Mesenchymal stem cell (in vitro differentiated cells and primary cell): ENCODE measurements at regions not wholly inside any gene's neighbourhood (a gene's known extent, or its start where the extent isn't known, plus 50 kb on each side); places are given as distances from the start of the nearest gene placed in this dataset.

ENCODE experiments used
- DNase-seq: peaks from one replicate; pipeline ENCODE4 v3.0.0-alpha.2; 2013
- H2AFZ ChIP-seq: one replicate; pipeline ENCODE4 v1.6.1; 2013; ENCODE audit warnings: low read depth, mild to moderate bottlenecking, control low read depth, inconsistent platforms, low read length, moderate library complexity
- H2AK5ac ChIP-seq: 2 replicates; pipeline ENCODE4 v1.6.1; 2013; ENCODE audit warnings: low read length, moderate library complexity, mild to moderate bottlenecking, inconsistent platforms; ENCODE audit not compliant: severe bottlenecking
- H2BK120ac ChIP-seq: one replicate; pipeline ENCODE4 v1.6.1; 2013; ENCODE audit warnings: low read depth, mild to moderate bottlenecking, inconsistent platforms, low read length, moderate library complexity
- H2BK12ac ChIP-seq, 2 experiments: one replicate each; pipeline ENCODE4 v1.6.1; 2013; ENCODE audit warnings: inconsistent platforms in 2 of 2, low read length in 2 of 2, mild to moderate bottlenecking in 2 of 2, moderate library complexity in 2 of 2, control low read depth in 1 of 2
- H2BK15ac ChIP-seq: one replicate; pipeline ENCODE4 v1.6.1; 2013; ENCODE audit warnings: mild to moderate bottlenecking, low read depth, inconsistent platforms; ENCODE audit not compliant: poor library complexity, severe bottlenecking
- H2BK5ac ChIP-seq: 2 replicates; pipeline ENCODE4 v1.6.1; 2013; ENCODE audit warnings: low read depth, mild to moderate bottlenecking, low read length, control low read depth, inconsistent platforms; ENCODE audit not compliant: poor library complexity, severe bottlenecking
- H3K14ac ChIP-seq, 2 experiments: one replicate each; pipeline ENCODE4 v1.6.1; 2013; ENCODE audit warnings: inconsistent platforms in 2 of 2, low read length in 2 of 2, control low read depth in 1 of 2, mild to moderate bottlenecking in 1 of 2, moderate library complexity in 1 of 2
- H3K18ac ChIP-seq, 2 experiments: one replicate each; pipeline ENCODE4 v1.6.1; 2013; ENCODE audit warnings: inconsistent platforms in 2 of 2, low read length in 2 of 2, control low read depth in 1 of 2, low read depth in 1 of 2, mild to moderate bottlenecking in 1 of 2
- H3K23ac ChIP-seq, 2 experiments: one replicate each; pipeline ENCODE4 v1.6.1; 2013; ENCODE audit warnings: inconsistent platforms in 2 of 2, low read length in 2 of 2, mild to moderate bottlenecking in 2 of 2, moderate library complexity in 2 of 2, control low read depth in 1 of 2
- H3K27ac ChIP-seq: 2 replicates; pipeline ENCODE4 v1.5.1; 2013; ENCODE audit warnings: mild to moderate bottlenecking, moderate library complexity, low read length, control low read depth, inconsistent platforms; ENCODE audit not compliant: poor library complexity, severe bottlenecking
- H3K27me3 ChIP-seq, 2 experiments: 2 replicates each; pipeline versions ENCODE4 v1.6.1 to v1.7.0; 2013; ENCODE audit warnings: low read length in 2 of 2, mild to moderate bottlenecking in 2 of 2, moderate library complexity in 2 of 2, control low read depth in 1 of 2, inconsistent platforms in 1 of 2; ENCODE audit not compliant: control insufficient read depth in 1 of 2, insufficient read depth in 1 of 2
- H3K36me3 ChIP-seq, 2 experiments: 2 replicates each; pipeline versions ENCODE4 v1.6.1 to v1.7.0; 2013; ENCODE audit warnings: low read length in 2 of 2, control low read depth in 1 of 2, inconsistent platforms in 1 of 2, low read depth in 1 of 2, mild to moderate bottlenecking in 1 of 2; ENCODE audit not compliant: insufficient read depth in 2 of 2, control insufficient read depth in 1 of 2
- H3K4ac ChIP-seq, 2 experiments: one replicate each; pipeline ENCODE4 v1.6.1; 2013; ENCODE audit warnings: inconsistent platforms in 2 of 2, low read length in 2 of 2, mild to moderate bottlenecking in 2 of 2, moderate library complexity in 2 of 2, control low read depth in 1 of 2, low read depth in 1 of 2
- H3K4me1 ChIP-seq: 2 replicates; pipeline ENCODE4 v1.6.1; 2013; ENCODE audit warnings: low read depth, low read length, control low read depth; ENCODE audit not compliant: control insufficient read depth, insufficient read depth
- H3K4me2 ChIP-seq: 2 replicates; pipeline ENCODE4 v1.6.1; 2013; ENCODE audit warnings: low read length, mild to moderate bottlenecking, inconsistent platforms; ENCODE audit not compliant: poor library complexity, severe bottlenecking
- H3K4me3 ChIP-seq, 2 experiments: 2 replicates each; pipeline versions ENCODE4 v1.5.1 to v1.7.0; 2013; ENCODE audit warnings: low read length in 2 of 2, mild to moderate bottlenecking in 2 of 2, control low read depth in 1 of 2, low read depth in 1 of 2; ENCODE audit not compliant: insufficient read depth in 1 of 2
- H3K79me1 ChIP-seq: replicated peaks from 2 replicates; pipeline ENCODE4 v1.6.1; 2013; ENCODE audit warnings: mild to moderate bottlenecking, control low read depth, low read length, inconsistent platforms; ENCODE audit not compliant: poor library complexity, severe bottlenecking
- H3K9ac ChIP-seq: 2 replicates; pipeline ENCODE4 v1.7.0; 2013; ENCODE audit warnings: mild to moderate bottlenecking, low read length, moderate library complexity
- H3K9me3 ChIP-seq: 2 replicates; pipeline ENCODE4 v1.7.0; 2013; ENCODE audit warnings: mild to moderate bottlenecking, low read length; ENCODE audit not compliant: control insufficient read depth
- H4K8ac ChIP-seq: one replicate; pipeline ENCODE4 v1.6.1; 2013; ENCODE audit warnings: inconsistent platforms, mild to moderate bottlenecking, low read length, moderate library complexity
- H4K91ac ChIP-seq: one replicate; pipeline ENCODE4 v1.6.1; 2013; ENCODE audit warnings: mild to moderate bottlenecking, low read length, inconsistent platforms
- WGBS: methylation state at CpG from one replicate; pipeline ENCODE4 v1.1.7; 2013; ENCODE audit warnings: mixed read lengths; 5-methylcytosine and 5-hydroxymethylcytosine counted together

DNA sequence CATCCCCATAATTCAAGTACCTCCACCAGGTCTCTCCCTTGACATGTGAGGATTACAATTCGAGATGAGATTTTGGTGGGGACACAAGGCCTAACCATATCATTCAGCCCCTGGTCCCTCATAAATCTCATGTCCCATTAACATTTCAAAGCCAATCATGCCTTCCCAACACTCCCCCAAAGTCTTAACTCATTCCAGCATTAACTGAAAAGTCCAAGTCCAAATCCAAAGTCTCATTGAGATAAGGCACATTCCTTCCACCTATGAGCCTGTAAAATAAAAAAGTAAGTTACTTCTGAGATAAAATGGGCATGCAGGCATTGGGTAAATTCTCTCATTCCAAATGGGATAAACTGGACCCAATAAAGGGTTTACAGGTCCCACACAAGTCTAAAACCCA lies 849.7 kb downstream of the BCL11A start:
- H2AFZ ChIP-seq = no peak overlapping the region
- 38% methylated on average over 1 of the region's 1 CpG for WGBS
- no peak for DNase-seq

DNA sequence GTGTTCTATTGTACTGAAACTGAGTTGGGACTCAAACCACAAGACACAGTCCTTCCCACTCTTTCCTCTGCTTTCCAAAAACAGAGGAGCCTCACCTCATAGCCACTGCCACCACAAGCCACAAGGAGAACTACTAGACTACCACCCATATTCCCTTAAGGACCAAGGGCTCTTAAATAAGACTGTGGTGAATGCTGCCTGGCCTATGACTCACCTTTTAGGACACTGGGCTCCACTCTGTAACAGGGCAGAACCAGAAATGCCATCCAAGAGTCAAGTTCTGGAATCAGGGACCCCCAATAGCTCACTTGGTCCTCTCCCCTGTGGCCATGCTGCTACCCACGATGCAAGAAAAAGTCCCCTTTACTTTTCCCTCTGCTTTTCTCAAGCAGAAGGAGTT lies 851.4 kb downstream of the BCL11A start:
- no peak overlapping the region for H3K14ac ChIP-seq
- H2BK120ac ChIP-seq = no peak overlapping the region
- H3K9me3 ChIP-seq = no peaks in the 10 kb centered on the region
- no peak overlapping the region for H2AK5ac ChIP-seq
- H3K27me3 ChIP-seq = no peaks in the 10 kb centered on the region
- H3K9ac ChIP-seq = no peak overlapping the region
- H4K91ac ChIP-seq = no peak overlapping the region
- no peak overlapping the region for H2BK15ac ChIP-seq
- no peak overlapping the region for H3K23ac ChIP-seq
- H2BK12ac ChIP-seq = no peak overlapping the region
- H2BK5ac ChIP-seq = no peak overlapping the region
- H3K4me3 ChIP-seq = no peak overlapping the region
- H2AFZ ChIP-seq = no peak overlapping the region
- H4K8ac ChIP-seq = no peak overlapping the region
- WGBS = 55% methylated on average over 1 of the region's 1 CpG
- H3K4ac ChIP-seq = no peak overlapping the region
- H3K27ac ChIP-seq = no peak overlapping the region
- H3K18ac ChIP-seq = no peak overlapping the region
- H3K36me3 ChIP-seq = no peaks in the 10 kb centered on the region
- H3K4me2 ChIP-seq = no peak overlapping the region
- H3K4me1 ChIP-seq = no peaks in the 10 kb centered on the region
- no peaks in the 10 kb centered on the region for H3K79me1 ChIP-seq
- DNase-seq = no peak

More for the DNA sequence above, 849.7 kb downstream of the BCL11A start:
- no peaks in the 10 kb centered on the region for H3K36me3 ChIP-seq
- no peak overlapping the region for H3K18ac ChIP-seq
- no peak overlapping the region for H3K23ac ChIP-seq
- H4K8ac ChIP-seq = no peak overlapping the region
- H3K79me1 ChIP-seq = no peaks in the 10 kb centered on the region
- H2AK5ac ChIP-seq = no peak overlapping the region
- no peaks in the 10 kb centered on the region for H3K4me1 ChIP-seq
- no peak overlapping the region for H3K14ac ChIP-seq
- no peak overlapping the region for H3K27ac ChIP-seq
- no peak overlapping the region for H4K91ac ChIP-seq
- no peak overlapping the region for H3K4me2 ChIP-seq
- H2BK5ac ChIP-seq = no peak overlapping the region
- no peaks in the 10 kb centered on the region for H3K27me3 ChIP-seq
- H3K9me3 ChIP-seq = no peaks in the 10 kb centered on the region
- no peak overlapping the region for H3K4me3 ChIP-seq
- H2BK12ac ChIP-seq = no peak overlapping the region
- no peak overlapping the region for H3K4ac ChIP-seq
- H3K9ac ChIP-seq = no peak overlapping the region
- H2BK15ac ChIP-seq = no peak overlapping the region
- no peak overlapping the region for H2BK120ac ChIP-seq

DNA sequence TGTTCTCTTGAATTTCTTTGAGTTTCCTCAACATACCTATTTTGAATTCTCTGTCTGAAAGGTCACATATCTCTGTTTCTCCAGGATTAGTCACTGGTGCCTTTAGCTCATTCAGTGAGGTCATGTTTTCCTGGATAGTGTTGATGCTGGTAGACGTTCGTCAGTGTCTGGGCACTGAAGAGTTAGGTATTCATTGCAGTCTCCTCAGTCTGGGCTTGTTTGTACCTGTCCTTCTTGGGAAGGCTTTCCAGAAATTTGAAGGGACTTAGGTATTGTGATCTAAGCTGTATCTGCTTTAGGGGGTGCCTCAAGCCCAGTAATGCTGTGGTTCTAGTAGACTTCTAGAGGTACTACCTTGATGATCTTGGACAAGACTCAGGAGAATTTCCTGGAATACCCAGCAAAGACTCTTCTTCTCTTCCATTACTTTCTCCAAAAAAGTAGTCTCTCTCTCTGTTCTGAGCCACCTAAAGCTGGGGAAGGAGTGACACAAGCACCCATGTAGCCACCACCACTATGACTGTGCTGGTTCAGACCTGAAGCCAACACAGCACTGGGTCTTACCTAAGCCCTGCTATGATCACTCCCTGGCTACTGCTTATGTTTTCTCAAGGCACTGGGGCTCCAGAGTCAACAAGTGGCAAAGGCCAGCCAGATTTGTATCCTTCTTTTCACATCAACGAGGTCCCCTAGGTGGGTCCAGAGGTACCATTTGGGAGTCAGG lies 852.0 kb downstream of the BCL11A start:
- no peak overlapping the region for H3K27ac ChIP-seq
- H3K9ac ChIP-seq = no peak overlapping the region
- 81% methylated on average over 3 of the region's 3 CpGs for WGBS
- H3K14ac ChIP-seq = no peak overlapping the region
- no peaks in the 10 kb centered on the region for H3K4me1 ChIP-seq
- no peak overlapping the region for H3K4me3 ChIP-seq
- H3K18ac ChIP-seq = no peak overlapping the region
- H3K4ac ChIP-seq = no peak overlapping the region
- no peak for DNase-seq
- no peaks in the 10 kb centered on the region for H3K9me3 ChIP-seq
- no peak overlapping the region for H3K4me2 ChIP-seq
- no peak overlapping the region for H2AK5ac ChIP-seq
- no peaks in the 10 kb centered on the region for H3K27me3 ChIP-seq
- no peak overlapping the region for H2BK120ac ChIP-seq
- no peak overlapping the region for H4K91ac ChIP-seq
- H3K23ac ChIP-seq = no peak overlapping the region
- no peak overlapping the region for H2BK12ac ChIP-seq
- H3K36me3 ChIP-seq = no peaks in the 10 kb centered on the region
- H2BK15ac ChIP-seq = no peak overlapping the region
- H2BK5ac ChIP-seq = no peak overlapping the region
- no peak overlapping the region for H2AFZ ChIP-seq
- no peaks in the 10 kb centered on the region for H3K79me1 ChIP-seq
- H4K8ac ChIP-seq = no peak overlapping the region

DNA sequence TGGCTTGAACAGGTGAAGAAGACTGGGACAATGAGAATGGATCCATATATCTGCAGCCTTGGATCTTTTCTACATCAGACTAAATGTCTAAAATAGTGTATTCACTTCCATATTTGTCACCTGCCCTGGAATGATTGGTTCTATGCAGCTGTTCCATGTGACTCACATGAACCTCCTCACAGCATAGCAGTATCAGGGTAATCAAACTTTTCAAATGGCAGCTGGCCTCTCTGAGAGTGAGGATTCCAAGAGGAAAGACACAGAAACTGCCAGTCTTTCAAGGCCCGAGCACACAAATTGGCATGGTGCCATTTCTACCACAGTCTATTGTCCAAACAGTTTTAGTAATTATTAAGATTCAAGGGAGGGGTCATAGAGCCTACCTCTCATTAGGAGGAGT lies 859.3 kb downstream of the BCL11A start:
- no peak overlapping the region for H3K23ac ChIP-seq
- H3K27me3 ChIP-seq = no peaks in the 10 kb centered on the region
- H3K4ac ChIP-seq = no peak overlapping the region
- H3K27ac ChIP-seq = no peak overlapping the region
- H3K9me3 ChIP-seq = peaks cover 27% of the 10 kb centered on the region
- no peak overlapping the region for H4K91ac ChIP-seq
- no CpG with 5 or more reads among the region's 1 CpG for WGBS
- H3K18ac ChIP-seq = no peak overlapping the region
- H3K4me3 ChIP-seq = no peak overlapping the region
- no peak overlapping the region for H2AK5ac ChIP-seq
- H3K4me2 ChIP-seq = no peak overlapping the region
- no peak overlapping the region for H3K9ac ChIP-seq
- H3K14ac ChIP-seq = no peak overlapping the region
- no peak overlapping the region for H2BK5ac ChIP-seq
- H4K8ac ChIP-seq = no peak overlapping the region
- no peak overlapping the region for H2AFZ ChIP-seq
- H3K79me1 ChIP-seq = no peaks in the 10 kb centered on the region
- H2BK120ac ChIP-seq = no peak overlapping the region
- no peak overlapping the region for H2BK15ac ChIP-seq
- H2BK12ac ChIP-seq = no peak overlapping the region
- H3K36me3 ChIP-seq = no peaks in the 10 kb centered on the region
- no peaks in the 10 kb centered on the region for H3K4me1 ChIP-seq
- no peak for DNase-seq
